Mucosa of descending colon (tissue), 3 donors: ENCODE measurements at regions not wholly inside any gene's neighbourhood (a gene's known extent, or its start where the extent isn't known, plus 50 kb on each side); places are given as distances from the start of the nearest gene placed in this dataset.
"Not testable (repeated sequence)": the region's sequence is repeated elsewhere in the genome, so short reads cannot be mapped to it uniquely, and the experiment has no call there.

Experiments
- ATAC-seq: fragments of 200-7000 bp; cut with Tn5 transposase; one replicate; pipeline ENCODE4 v1.9.1; 2020; ENCODE audit warnings: mild to moderate bottlenecking, moderate library complexity
- DNase-seq, 3 donors: peaks; one replicate each; pipeline ENCODE4 v3.0.0-alpha.2; 2020
- H3K36me3 ChIP-seq: fragments of 200-600 bp; one replicate; pipeline ENCODE4 v1.8.0; 2021; ENCODE audit warnings: low read depth, mild to moderate bottlenecking
- H3K4me1 ChIP-seq: fragments of 200-600 bp; one replicate; pipeline ENCODE4 v1.8.0; 2021; ENCODE audit warnings: low read depth, mild to moderate bottlenecking
- H3K4me3 ChIP-seq: fragments of 200-600 bp; one replicate; pipeline ENCODE4 v1.8.0; 2021; ENCODE audit warnings: mild to moderate bottlenecking
- H3K9me3 ChIP-seq: fragments of 200-600 bp; one replicate; pipeline ENCODE4 v1.8.0; 2021; ENCODE audit warnings: mild to moderate bottlenecking
- CTCF ChIP-seq: fragments of 200-600 bp; IDR thresholded peaks from one replicate; pipeline ENCODE4 v1.8.0; 2022; ENCODE audit warnings: antibody characterized with exemption, mild to moderate bottlenecking
- intact Hi-C, 2 donors: fragments of 100-400 bp; cut with DNase I in 1 of 2; cut with micrococcal nuclease in 1 of 2; formaldehyde crosslinking; loops; one replicate each; pipeline versions ENCODE4 v1.11.0 to v1.11.1; 2022; cut with DNase I, micrococcal nuclease
- donor health status: DM: no; HTN: no; CAD: no; lungs with moderate emphysema.
- donor health status: DM: no; HTN: no; CAD: no.
- donor health status: DM: no; HTN: yes; CAD: no.

- no peak for DNase-seq
- intact Hi-C loops: no loop called here
- Histone ChIP-seq H3K4me1 (no peaks in the 10 kb centered on the region), H3K9me3 (peaks cover 22% of the 10 kb centered on the region), H3K4me3 (no peak overlapping the region), H3K36me3 (no peaks in the 10 kb centered on the region)
- ATAC-seq: no peak
- no peak for TF ChIP-seq CTCF
These were observed 698.2 kb downstream of the TRIB2 start for GRCh38 chr2:13414897-13415296.

GRCh38 chr2:13433954-13434353 lies 717.2 kb downstream of the TRIB2 start:
- DNase-seq (no peak), ATAC-seq (no peak)
- Histone ChIP-seq H3K36me3 (no peaks in the 10 kb centered on the region), H3K4me3 (no peak overlapping the region), H3K9me3 (peaks cover 33% of the 10 kb centered on the region), H3K4me1 (no peaks in the 10 kb centered on the region)
- TF ChIP-seq CTCF: no peak
- intact Hi-C loops: no loop called here

GRCh38 chr2:13443554-13444261 lies 727.0 kb downstream of the TRIB2 start:
- peaks cover 13% of the 10 kb centered on the region for H3K9me3 ChIP-seq
- not testable (repeated sequence) for DNase-seq

GRCh38 chr2:13462464-13462863 lies 745.7 kb downstream of the TRIB2 start:
- Histone ChIP-seq H3K9me3 (peaks cover 16% of the 10 kb centered on the region), H3K4me3 (no peak overlapping the region), H3K4me1 (no peaks in the 10 kb centered on the region), H3K36me3 (no peaks in the 10 kb centered on the region)
- no peak for TF ChIP-seq CTCF
- no peak for ATAC-seq
- intact Hi-C loops: no loop called here
- no peak for DNase-seq

More at GRCh38 chr2:13443554-13444261, 727.0 kb downstream of the TRIB2 start:
- H3K4me1 ChIP-seq, H3K4me3 ChIP-seq, ATAC-seq, H3K36me3 ChIP-seq, intact Hi-C loops: not testable (repeated sequence)

GRCh38 chr2:13466076-13466475 lies 749.3 kb downstream of the TRIB2 start:
- Histone ChIP-seq H3K9me3 (no peaks in the 10 kb centered on the region), H3K4me3 (no peak overlapping the region), H3K4me1 (no peaks in the 10 kb centered on the region), H3K36me3 (no peaks in the 10 kb centered on the region)
- no peak for ATAC-seq
- intact Hi-C loops: no loop called here
- no peak for TF ChIP-seq CTCF
- DNase-seq: no peak

- DNase-seq: no peak
- intact Hi-C loops: no loop called here
- Histone ChIP-seq H3K4me1 (no peaks in the 10 kb centered on the region), H3K4me3 (no peak overlapping the region), H3K9me3 (peaks cover 10% of the 10 kb centered on the region), H3K36me3 (no peaks in the 10 kb centered on the region)
- ATAC-seq: no peak
- TF ChIP-seq CTCF: no peak
These were observed 757.8 kb downstream of the TRIB2 start for GRCh38 chr2:13474538-13474937.
